Vagina (tissue), 2 donors: ENCODE measurements at regions not wholly inside any gene's neighbourhood (a gene's known extent, or its start where the extent isn't known, plus 50 kb on each side); places are given as distances from the start of the nearest gene placed in this dataset.

Source experiments
- DNase-seq, 2 donors: peaks; one replicate each; pipeline ENCODE4 v3.0.0-alpha.2; 2017; ENCODE audit errors: extremely low spot score in 2 of 2
- H3K27ac ChIP-seq: fragments of 200-600 bp; sonication (generic); one replicate; pipeline ENCODE4 v1.5.1; 2019
- H3K27me3 ChIP-seq: fragments of 200-600 bp; sonication (generic); one replicate; pipeline ENCODE4 v1.5.1; 2019
- H3K36me3 ChIP-seq, 2 donors: fragments of 200-600 bp; sonication (generic); one replicate each; pipeline ENCODE4 v1.5.1; 2017 to 2019
- H3K4me1 ChIP-seq: fragments of 200-600 bp; sonication (generic); one replicate; pipeline ENCODE4 v1.5.1; 2019
- H3K4me3 ChIP-seq, 2 donors: fragments of 200-600 bp; sonication (generic); 1 replicate in 1 of 2; 2 replicates in 1 of 2; pipeline ENCODE4 v1.5.1; 2016 to 2019
- H3K9me3 ChIP-seq: fragments of 200-600 bp; sonication (generic); one replicate; pipeline ENCODE4 v1.5.1; 2019
- CTCF ChIP-seq, 3 experiments: fragments of 450-650 bp in 2 of 3; fragments of 200-600 bp in 1 of 3; sonication (generic) in 1 of 3; IDR thresholded peaks; one replicate each; pipeline ENCODE4 v1.5.1; 2017 to 2019; ENCODE audit warnings: antibody characterized with exemption in 3 of 3, mild to moderate bottlenecking in 2 of 3, moderate library complexity in 2 of 3
- POLR2A ChIP-seq, 2 donors: fragments of 450-650 bp; IDR thresholded peaks; one replicate each; pipeline ENCODE4 v1.6.1; 2017; ENCODE audit warnings: antibody characterized with exemption in 2 of 2, mild to moderate bottlenecking in 2 of 2, moderate library complexity in 2 of 2
- POLR2AphosphoS5 ChIP-seq, 2 donors: sonication (generic); formaldehyde crosslinking; IDR thresholded peaks; one replicate each; pipeline ENCODE4 v1.9.0; 2017; ENCODE audit warnings: antibody characterized with exemption in 2 of 2, mild to moderate bottlenecking in 2 of 2, low read depth in 1 of 2; ENCODE audit not compliant: insufficient read depth in 1 of 2
- intact Hi-C: fragments of 100-400 bp; cut with DNase I; formaldehyde crosslinking; loops from one replicate; pipeline ENCODE4 v1.15.1; 2023

GRCh38 chr13:59513686-59514085 is 650.0 kb downstream of the DIAPH3 start:
- no peak for DNase-seq
- Histone ChIP-seq H3K9me3 (no peaks in the 10 kb centered on the region), H3K27ac (no peak overlapping the region), H3K27me3 (no peaks in the 10 kb centered on the region), H3K4me1 (no peaks in the 10 kb centered on the region), H3K36me3 (no peaks in the 10 kb centered on the region), H3K4me3 (no peak overlapping the region)
- no peak for TF ChIP-seq POLR2AphosphoS5 (IDR thresholded peaks at IDR 0.05; ENCODE audit: insufficient read depth in 1 of 2, low read depth in 1 of 2)
- no peak for TF ChIP-seq CTCF (IDR thresholded peaks at IDR 0.05)
- no peak for TF ChIP-seq POLR2A (IDR thresholded peaks at IDR 0.05)
- intact Hi-C loops, result no loop called here

DNA sequence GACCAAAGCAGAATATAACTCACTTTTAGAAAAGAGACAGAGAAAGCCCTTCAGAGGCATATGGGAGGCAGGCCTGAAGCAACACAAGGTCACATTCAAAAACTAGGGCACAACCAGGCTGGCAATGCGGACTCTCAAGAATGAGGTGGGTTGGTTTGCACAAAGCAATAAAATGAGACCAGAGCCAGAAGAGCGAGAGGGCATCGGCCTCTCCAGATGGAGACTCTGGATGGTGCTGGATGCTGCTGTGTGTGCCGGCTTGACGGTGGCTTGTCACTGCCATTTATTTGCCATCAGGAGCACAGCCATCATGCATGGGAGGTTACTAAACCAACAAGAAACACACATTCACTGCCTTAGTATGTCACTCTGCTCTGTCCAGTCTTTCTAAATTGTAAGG is 649.4 kb downstream of the DIAPH3 start:
- Histone ChIP-seq H3K27ac (no peak overlapping the region), H3K9me3 (no peaks in the 10 kb centered on the region), H3K36me3 (no peaks in the 10 kb centered on the region), H3K27me3 (no peaks in the 10 kb centered on the region), H3K4me3 (no peak overlapping the region), H3K4me1 (no peaks in the 10 kb centered on the region)
- intact Hi-C loops, result no loop called here
- no peak for TF ChIP-seq POLR2AphosphoS5 (IDR thresholded peaks at IDR 0.05; ENCODE audit: insufficient read depth in 1 of 2, low read depth in 1 of 2)
- DNase-seq, result no peak

- Histone ChIP-seq H3K27ac (no peak overlapping the region), H3K27me3 (no peaks in the 10 kb centered on the region), H3K9me3 (no peaks in the 10 kb centered on the region), H3K4me1 (no peaks in the 10 kb centered on the region), H3K4me3 (no peak overlapping the region), H3K36me3 (no peaks in the 10 kb centered on the region)
- no peak for TF ChIP-seq POLR2A (IDR thresholded peaks at IDR 0.05)
- no peak for TF ChIP-seq CTCF (IDR thresholded peaks at IDR 0.05)
- TF ChIP-seq POLR2AphosphoS5 (IDR thresholded peaks at IDR 0.05; ENCODE audit: insufficient read depth in 1 of 2, low read depth in 1 of 2), result no peak
- DNase-seq, result no peak
- intact Hi-C loops, result no loop called here
Measured at GRCh38 chr13:59519819-59520218, 643.9 kb downstream of the DIAPH3 start.

GRCh38 chr13:59521549-59521948 is 642.2 kb downstream of the DIAPH3 start:
- Histone ChIP-seq H3K27ac (no peak overlapping the region), H3K4me1 (no peaks in the 10 kb centered on the region), H3K9me3 (no peaks in the 10 kb centered on the region), H3K4me3 (no peak overlapping the region), H3K27me3 (no peaks in the 10 kb centered on the region), H3K36me3 (no peaks in the 10 kb centered on the region)
- DNase-seq, result no peak
- intact Hi-C loops, result no loop called here
- TF ChIP-seq POLR2AphosphoS5 (IDR thresholded peaks at IDR 0.05; ENCODE audit: insufficient read depth in 1 of 2, low read depth in 1 of 2) (no peak), POLR2A (IDR thresholded peaks at IDR 0.05) (no peak), CTCF (IDR thresholded peaks at IDR 0.05) (no peak)

- Histone ChIP-seq H3K4me3 (no peak overlapping the region), H3K36me3 (no peaks in the 10 kb centered on the region), H3K4me1 (no peaks in the 10 kb centered on the region), H3K27ac (no peak overlapping the region), H3K27me3 (no peaks in the 10 kb centered on the region), H3K9me3 (no peaks in the 10 kb centered on the region)
- no peak for DNase-seq
- intact Hi-C loops, result no loop called here
- TF ChIP-seq CTCF (IDR thresholded peaks at IDR 0.05), result no peak
- TF ChIP-seq POLR2A (IDR thresholded peaks at IDR 0.05), result no peak
Measured at GRCh38 chr13:59522652-59523051, 641.1 kb downstream of the DIAPH3 start.

DNA sequence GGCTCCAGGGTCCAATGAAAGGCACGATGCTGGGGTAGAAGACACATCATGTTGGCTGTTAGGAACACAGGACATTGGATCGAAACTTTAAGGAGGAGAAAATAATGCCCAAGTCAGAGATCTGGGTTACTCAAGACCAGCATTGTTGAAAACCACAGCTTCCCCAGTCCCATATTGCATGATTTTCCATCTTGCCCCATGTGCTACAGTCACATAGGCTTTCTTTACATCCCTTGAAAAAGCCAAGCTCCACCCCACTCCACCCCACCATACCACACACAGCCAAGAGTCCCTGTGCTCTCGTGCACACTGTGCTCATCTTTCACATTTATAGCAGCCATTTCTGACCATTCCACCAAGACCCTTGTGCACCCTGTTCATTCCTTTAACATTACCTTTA is 636.2 kb downstream of the DIAPH3 start:
- no peaks in the 10 kb centered on the region for H3K36me3 ChIP-seq
- no peak for DNase-seq
- no peak for TF ChIP-seq CTCF (IDR thresholded peaks at IDR 0.05)
- TF ChIP-seq POLR2AphosphoS5 (IDR thresholded peaks at IDR 0.05; ENCODE audit: insufficient read depth in 1 of 2, low read depth in 1 of 2), result no peak
- TF ChIP-seq POLR2A (IDR thresholded peaks at IDR 0.05), result no peak
- no peak overlapping the region for H3K27ac ChIP-seq
- no peak overlapping the region for H3K4me3 ChIP-seq
- H3K4me1 ChIP-seq, result no peaks in the 10 kb centered on the region
- no peaks in the 10 kb centered on the region for H3K27me3 ChIP-seq
- intact Hi-C loops, result no loop called here
- no peaks in the 10 kb centered on the region for H3K9me3 ChIP-seq
